MM.1S (cell line): ENCODE measurements at regions not wholly inside any gene's neighbourhood (a gene's known extent, or its start where the extent isn't known, plus 50 kb on each side); places are given as distances from the start of the nearest gene placed in this dataset.

Source experiments
- EZH2 ChIP-seq: fragments of 300-600 bp; sonication (generic); optimal IDR thresholded peaks from 2 replicates; pipeline ENCODE3; 2017; ENCODE audit warnings: low read depth, mild to moderate bottlenecking, antibody characterized with exemption, low read length, mixed read lengths
- EZH2phosphoT487 ChIP-seq: fragments of 300-600 bp; sonication (generic); IDR thresholded peaks from 2 replicates; pipeline ENCODE4 v1.6.1; 2018; ENCODE audit warnings: antibody characterized with exemption, low read length
- TF ChIP-seq, protein P1 (sequence below): fragments of 300-600 bp; sonication (generic); IDR thresholded peaks from 2 replicates; pipeline ENCODE4 v1.5.1; 2016; ENCODE audit warnings: antibody characterized with exemption, low read length, mixed read lengths

DNA sequence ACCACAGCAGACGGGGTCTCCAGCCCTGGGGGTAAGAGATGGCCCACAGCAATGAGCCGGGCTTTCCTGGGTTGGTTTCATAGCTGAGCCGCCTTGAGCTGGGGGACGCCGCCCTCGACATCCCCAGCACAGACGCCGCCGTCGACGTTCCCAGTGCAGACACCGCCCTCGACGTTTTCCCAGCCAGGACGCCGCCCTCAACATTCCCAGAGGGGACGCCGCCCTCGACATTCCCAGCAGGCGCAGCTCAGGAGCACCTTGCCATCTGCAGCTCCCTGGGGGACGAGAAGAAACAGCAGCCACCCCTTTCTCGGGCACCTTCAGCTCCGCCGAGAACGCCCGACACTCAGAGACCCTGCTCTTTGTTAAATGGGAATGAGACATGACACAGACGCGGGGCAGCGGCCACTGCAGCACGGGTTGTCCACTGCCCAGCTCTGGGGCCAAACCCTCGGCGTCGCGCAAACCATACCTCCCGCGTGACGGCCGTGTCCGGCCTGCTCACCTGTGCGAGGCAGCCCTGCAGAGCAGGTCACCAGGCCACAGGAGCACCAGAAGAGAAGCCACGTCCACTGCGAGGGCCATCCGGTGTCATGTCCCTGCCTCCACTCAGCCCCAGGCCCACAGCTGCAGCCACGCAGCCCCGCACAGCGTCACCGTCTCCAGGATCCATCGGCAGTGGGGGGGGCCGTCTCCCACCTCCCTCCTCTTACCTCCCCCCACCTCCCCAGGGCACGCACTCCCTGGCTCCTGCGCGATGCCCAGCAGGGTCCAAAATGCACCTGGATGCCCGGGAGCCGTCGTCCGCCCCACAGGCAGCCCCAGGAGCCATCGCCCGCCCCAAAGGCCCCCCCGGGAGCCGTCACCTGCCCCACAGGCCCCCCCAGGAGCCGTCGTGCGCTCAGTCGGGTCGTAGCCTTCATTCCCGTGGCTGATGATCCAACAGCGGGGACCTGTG lies 77.4 kb upstream of the GALNT9 start:
- TF ChIP-seq, protein P1, sequence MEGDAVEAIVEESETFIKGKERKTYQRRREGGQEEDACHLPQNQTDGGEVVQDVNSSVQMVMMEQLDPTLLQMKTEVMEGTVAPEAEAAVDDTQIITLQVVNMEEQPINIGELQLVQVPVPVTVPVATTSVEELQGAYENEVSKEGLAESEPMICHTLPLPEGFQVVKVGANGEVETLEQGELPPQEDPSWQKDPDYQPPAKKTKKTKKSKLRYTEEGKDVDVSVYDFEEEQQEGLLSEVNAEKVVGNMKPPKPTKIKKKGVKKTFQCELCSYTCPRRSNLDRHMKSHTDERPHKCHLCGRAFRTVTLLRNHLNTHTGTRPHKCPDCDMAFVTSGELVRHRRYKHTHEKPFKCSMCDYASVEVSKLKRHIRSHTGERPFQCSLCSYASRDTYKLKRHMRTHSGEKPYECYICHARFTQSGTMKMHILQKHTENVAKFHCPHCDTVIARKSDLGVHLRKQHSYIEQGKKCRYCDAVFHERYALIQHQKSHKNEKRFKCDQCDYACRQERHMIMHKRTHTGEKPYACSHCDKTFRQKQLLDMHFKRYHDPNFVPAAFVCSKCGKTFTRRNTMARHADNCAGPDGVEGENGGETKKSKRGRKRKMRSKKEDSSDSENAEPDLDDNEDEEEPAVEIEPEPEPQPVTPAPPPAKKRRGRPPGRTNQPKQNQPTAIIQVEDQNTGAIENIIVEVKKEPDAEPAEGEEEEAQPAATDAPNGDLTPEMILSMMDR, result no peak
- no peak for TF ChIP-seq EZH2
- TF ChIP-seq EZH2phosphoT487, result no peak
